H1 (cell line): ENCODE measurements at regions not wholly inside any gene's neighbourhood (a gene's known extent, or its start where the extent isn't known, plus 50 kb on each side); places are given as distances from the start of the nearest gene placed in this dataset.

Experiments used
- EGR1 ChIP-seq: IDR thresholded peaks from 2 replicates; pipeline ENCODE4 v1.6.1; 2011; ENCODE audit warnings: low read depth, low read length, borderline replicate concordance
- POLR2A ChIP-seq, 2 experiments: IDR thresholded peaks; 1 replicate in 1 of 2; 2 replicates in 1 of 2; pipeline ENCODE4 v1.6.1; 2011; ENCODE audit warnings: low read depth in 2 of 2, low read length in 2 of 2, mild to moderate bottlenecking in 2 of 2; ENCODE audit errors: control extremely low read depth in 1 of 2
- TF ChIP-seq, protein P1 (sequence below): IDR thresholded peaks from 2 replicates; pipeline ENCODE4 v1.6.1; 2012; ENCODE audit warnings: inconsistent platforms

DNA sequence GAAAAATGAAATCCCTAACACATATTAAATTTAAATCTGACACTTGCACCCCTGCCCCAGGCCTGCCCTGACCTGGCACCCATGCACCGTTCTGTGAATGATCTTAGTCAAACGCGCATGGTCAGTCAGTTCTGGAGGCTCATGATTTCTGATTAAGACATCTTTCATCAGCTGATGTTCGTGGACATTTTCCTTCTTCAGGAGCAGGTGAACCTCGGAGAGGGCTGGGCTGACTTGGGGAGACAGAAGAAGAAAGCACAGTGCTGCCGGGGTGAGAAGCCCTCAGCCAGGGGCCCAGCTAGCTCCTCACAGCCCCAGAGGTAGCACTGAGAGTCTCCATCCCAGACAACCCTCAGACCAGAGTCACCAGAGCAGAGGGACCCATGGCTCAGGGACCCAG lies 134.5 kb upstream of the AJAP1 start:
- TF ChIP-seq EGR1 (no peak), POLR2A (IDR thresholded peaks at IDR 0.05; ENCODE audit: control extremely low read depth in 1 of 2, low read depth in 2 of 2, low read length in 2 of 2) (no peak)
- TF ChIP-seq, protein P1, sequence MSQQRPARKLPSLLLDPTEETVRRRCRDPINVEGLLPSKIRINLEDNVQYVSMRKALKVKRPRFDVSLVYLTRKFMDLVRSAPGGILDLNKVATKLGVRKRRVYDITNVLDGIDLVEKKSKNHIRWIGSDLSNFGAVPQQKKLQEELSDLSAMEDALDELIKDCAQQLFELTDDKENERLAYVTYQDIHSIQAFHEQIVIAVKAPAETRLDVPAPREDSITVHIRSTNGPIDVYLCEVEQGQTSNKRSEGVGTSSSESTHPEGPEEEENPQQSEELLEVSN = no peak
